ENCODE measurements at regions not wholly inside any gene's neighbourhood (a gene's known extent, or its start where the extent isn't known, plus 50 kb on each side); places are given as distances from the start of the nearest gene placed in this dataset.

- Histone ChIP-seq H3K36me3 (ENCODE audit: control insufficient read depth, insufficient read depth, low read length) (no peaks in the 10 kb centered on the region), H3K4me1 (ENCODE audit: control insufficient read depth, insufficient read depth, low read length) (no peaks in the 10 kb centered on the region), H3K27ac (ENCODE audit: insufficient read depth, low read depth, low read length, poor library complexity, severe bottlenecking) (no peak overlapping the region), H3K9me3 (ENCODE audit: control insufficient read depth, low read length) (no peaks in the 10 kb centered on the region), H3K4me3 (ENCODE audit: insufficient read depth, low read depth, low read length) (no peak overlapping the region), H3K27me3 (ENCODE audit: control insufficient read depth, insufficient read depth, low read length, poor library complexity, severe bottlenecking) (no peaks in the 10 kb centered on the region)
- WGBS, 2 experiments, result 91 to 95% methylated on average over 17 of the region's 17 CpGs
These were observed 84.3 kb upstream of the ZNF516 start for GRCh38 chr18:76579301-76579695.

- Histone ChIP-seq H3K27me3 (ENCODE audit: control insufficient read depth, insufficient read depth, low read length, poor library complexity, severe bottlenecking) (no peaks in the 10 kb centered on the region), H3K36me3 (ENCODE audit: control insufficient read depth, insufficient read depth, low read length) (no peaks in the 10 kb centered on the region), H3K9me3 (ENCODE audit: control insufficient read depth, low read length) (no peaks in the 10 kb centered on the region), H3K4me3 (ENCODE audit: insufficient read depth, low read depth, low read length) (no peak overlapping the region), H3K27ac (ENCODE audit: insufficient read depth, low read depth, low read length, poor library complexity, severe bottlenecking) (no peak overlapping the region), H3K4me1 (ENCODE audit: control insufficient read depth, insufficient read depth, low read length) (no peaks in the 10 kb centered on the region)
- WGBS, 2 experiments, result 83 to 85% methylated on average over 39 of the region's 39 CpGs
These were observed 83.7 kb upstream of the ZNF516 start for GRCh38 chr18:76578571-76579300.

- Histone ChIP-seq H3K36me3 (ENCODE audit: control insufficient read depth, insufficient read depth, low read length) (no peaks in the 10 kb centered on the region), H3K4me1 (ENCODE audit: control insufficient read depth, insufficient read depth, low read length) (peaks cover 4% of the 10 kb centered on the region), H3K9me3 (ENCODE audit: control insufficient read depth, low read length) (no peaks in the 10 kb centered on the region), H3K27ac (ENCODE audit: insufficient read depth, low read depth, low read length, poor library complexity, severe bottlenecking) (no peak overlapping the region), H3K4me3 (ENCODE audit: insufficient read depth, low read depth, low read length) (no peak overlapping the region), H3K27me3 (ENCODE audit: control insufficient read depth, insufficient read depth, low read length, poor library complexity, severe bottlenecking) (no peaks in the 10 kb centered on the region)
- 94 to 95% methylated on average over 4 of the region's 4 CpGs for WGBS, 2 experiments
These were observed 78.4 kb upstream of the ZNF516 start for GRCh38 chr18:76573325-76574025.

GRCh38 chr18:76572518-76573247, 77.6 kb upstream of the ZNF516 start:
- H3K27ac ChIP-seq (ENCODE audit: insufficient read depth, low read depth, low read length, poor library complexity, severe bottlenecking), result no peak overlapping the region
- 94% methylated on average over 11 of the region's 12 CpGs for WGBS, 2 experiments
- H3K4me3 ChIP-seq (ENCODE audit: insufficient read depth, low read depth, low read length), result no peak overlapping the region
- H3K27me3 ChIP-seq (ENCODE audit: control insufficient read depth, insufficient read depth, low read length, poor library complexity, severe bottlenecking), result no peaks in the 10 kb centered on the region
- H3K4me1 ChIP-seq (ENCODE audit: control insufficient read depth, insufficient read depth, low read length), result peaks cover 4% of the 10 kb centered on the region
- H3K9me3 ChIP-seq (ENCODE audit: control insufficient read depth, low read length), result no peaks in the 10 kb centered on the region
- H3K36me3 ChIP-seq (ENCODE audit: control insufficient read depth, insufficient read depth, low read length), result no peaks in the 10 kb centered on the region

- WGBS, 2 experiments, result 85% methylated on average over 3 of the region's 3 CpGs
- Histone ChIP-seq H3K36me3 (ENCODE audit: control insufficient read depth, insufficient read depth, low read length) (no peaks in the 10 kb centered on the region), H3K4me3 (ENCODE audit: insufficient read depth, low read depth, low read length) (no peak overlapping the region), H3K27me3 (ENCODE audit: control insufficient read depth, insufficient read depth, low read length, poor library complexity, severe bottlenecking) (no peaks in the 10 kb centered on the region), H3K9me3 (ENCODE audit: control insufficient read depth, low read length) (no peaks in the 10 kb centered on the region), H3K4me1 (ENCODE audit: control insufficient read depth, insufficient read depth, low read length) (peaks cover 4% of the 10 kb centered on the region), H3K27ac (ENCODE audit: insufficient read depth, low read depth, low read length, poor library complexity, severe bottlenecking) (no peak overlapping the region)
These were observed 76.6 kb upstream of the ZNF516 start for GRCh38 chr18:76571689-76572088.

GRCh38 chr18:76570856-76571255, 75.8 kb upstream of the ZNF516 start:
- H3K27ac ChIP-seq (ENCODE audit: insufficient read depth, low read depth, low read length, poor library complexity, severe bottlenecking), result no peak overlapping the region
- no peaks in the 10 kb centered on the region for H3K9me3 ChIP-seq (ENCODE audit: control insufficient read depth, low read length)
- H3K36me3 ChIP-seq (ENCODE audit: control insufficient read depth, insufficient read depth, low read length), result no peaks in the 10 kb centered on the region
- no peaks in the 10 kb centered on the region for H3K27me3 ChIP-seq (ENCODE audit: control insufficient read depth, insufficient read depth, low read length, poor library complexity, severe bottlenecking)
- no peak overlapping the region for H3K4me3 ChIP-seq (ENCODE audit: insufficient read depth, low read depth, low read length)
- WGBS, 2 experiments, result 93 to 98% methylated on average over 3 of the region's 3 CpGs
- H3K4me1 ChIP-seq (ENCODE audit: control insufficient read depth, insufficient read depth, low read length), result peaks cover 4% of the 10 kb centered on the region

GRCh38 chr18:76569644-76570419, 74.8 kb upstream of the ZNF516 start:
- Histone ChIP-seq H3K4me1 (ENCODE audit: control insufficient read depth, insufficient read depth, low read length) (peaks cover 4% of the 10 kb centered on the region), H3K4me3 (ENCODE audit: insufficient read depth, low read depth, low read length) (no peak overlapping the region), H3K9me3 (ENCODE audit: control insufficient read depth, low read length) (no peaks in the 10 kb centered on the region), H3K27ac (ENCODE audit: insufficient read depth, low read depth, low read length, poor library complexity, severe bottlenecking) (no peak overlapping the region), H3K36me3 (ENCODE audit: control insufficient read depth, insufficient read depth, low read length) (no peaks in the 10 kb centered on the region), H3K27me3 (ENCODE audit: control insufficient read depth, insufficient read depth, low read length, poor library complexity, severe bottlenecking) (no peaks in the 10 kb centered on the region)
- WGBS, 2 experiments, result 76 to 78% methylated on average over 15 of the region's 15 CpGs

- Histone ChIP-seq H3K9me3 (ENCODE audit: control insufficient read depth, low read length) (no peaks in the 10 kb centered on the region), H3K4me1 (ENCODE audit: control insufficient read depth, insufficient read depth, low read length) (peaks cover 4% of the 10 kb centered on the region), H3K27me3 (ENCODE audit: control insufficient read depth, insufficient read depth, low read length, poor library complexity, severe bottlenecking) (no peaks in the 10 kb centered on the region), H3K4me3 (ENCODE audit: insufficient read depth, low read depth, low read length) (no peak overlapping the region), H3K36me3 (ENCODE audit: control insufficient read depth, insufficient read depth, low read length) (no peaks in the 10 kb centered on the region), H3K27ac (ENCODE audit: insufficient read depth, low read depth, low read length, poor library complexity, severe bottlenecking) (no peak overlapping the region)
- WGBS, 2 experiments, result 96 to 100% methylated on average over 1 of the region's 1 CpG
These were observed 73.7 kb upstream of the ZNF516 start for GRCh38 chr18:76568731-76569130.

- Histone ChIP-seq H3K4me3 (ENCODE audit: insufficient read depth, low read depth, low read length) (no peak overlapping the region), H3K9me3 (ENCODE audit: control insufficient read depth, low read length) (no peaks in the 10 kb centered on the region), H3K4me1 (ENCODE audit: control insufficient read depth, insufficient read depth, low read length) (peaks cover 4% of the 10 kb centered on the region), H3K27me3 (ENCODE audit: control insufficient read depth, insufficient read depth, low read length, poor library complexity, severe bottlenecking) (no peaks in the 10 kb centered on the region), H3K36me3 (ENCODE audit: control insufficient read depth, insufficient read depth, low read length) (no peaks in the 10 kb centered on the region), H3K27ac (ENCODE audit: insufficient read depth, low read depth, low read length, poor library complexity, severe bottlenecking) (no peak overlapping the region)
- 92 to 93% methylated on average over 13 of the region's 13 CpGs for WGBS, 2 experiments
These were observed 72.9 kb upstream of the ZNF516 start for GRCh38 chr18:76567835-76568445.
